ENCODE measurements at regions not wholly inside any gene's neighbourhood (a gene's known extent, or its start where the extent isn't known, plus 50 kb on each side); places are given as distances from the start of the nearest gene placed in this dataset.
"Not testable (repeated sequence)": the region's sequence is repeated elsewhere in the genome, so short reads cannot be mapped to it uniquely, and the experiment has no call there.

GRCh38 chr3:178137831-178138230, 398.4 kb upstream of the KCNMB2 start:
- no peak for DNase-seq (ENCODE audit: low spot score)

- DNase-seq (ENCODE audit: low spot score) = no peak
These were observed 397.1 kb upstream of the KCNMB2 start for GRCh38 chr3:178139116-178139515.

GRCh38 chr3:178140531-178141304, 395.5 kb upstream of the KCNMB2 start:
- DNase-seq (ENCODE audit: low spot score) = no peak

GRCh38 chr3:178141305-178141684, 394.9 kb upstream of the KCNMB2 start:
- not testable (repeated sequence) for DNase-seq (ENCODE audit: low spot score)

- DNase-seq (ENCODE audit: low spot score) = peak; percentile 46
These were observed 389.8 kb upstream of the KCNMB2 start for GRCh38 chr3:178146406-178146831.

GRCh38 chr3:178147001-178147400, 389.2 kb upstream of the KCNMB2 start:
- no peak for DNase-seq (ENCODE audit: low spot score)

GRCh38 chr3:178152031-178152806, 384.0 kb upstream of the KCNMB2 start:
- no peak for DNase-seq (ENCODE audit: low spot score)

- DNase-seq (ENCODE audit: low spot score) = no peak
These were observed 383.2 kb upstream of the KCNMB2 start for GRCh38 chr3:178152988-178153387.

GRCh38 chr3:178155521-178155920, 380.7 kb upstream of the KCNMB2 start:
- DNase-seq (ENCODE audit: low spot score) = peak; percentile 20

GRCh38 chr3:178156301-178156700, 379.9 kb upstream of the KCNMB2 start:
- no peak for DNase-seq (ENCODE audit: low spot score)

GRCh38 chr3:178159691-178160220, 376.5 kb upstream of the KCNMB2 start:
- DNase-seq (ENCODE audit: low spot score) = no peak

GRCh38 chr3:178169421-178169820, 366.8 kb upstream of the KCNMB2 start:
- DNase-seq (ENCODE audit: low spot score) = no peak

- peak; percentile 88 for DNase-seq (ENCODE audit: low spot score)
These were observed 365.3 kb upstream of the KCNMB2 start for GRCh38 chr3:178170698-178171535.

GRCh38 chr3:178172121-178172520, 364.1 kb upstream of the KCNMB2 start:
- DNase-seq (ENCODE audit: low spot score) = no peak

GRCh38 chr3:178174201-178174915, 361.9 kb upstream of the KCNMB2 start:
- DNase-seq (ENCODE audit: low spot score) = no peak

- no peak for DNase-seq (ENCODE audit: low spot score)
These were observed 355.1 kb upstream of the KCNMB2 start for GRCh38 chr3:178181088-178181487.

- DNase-seq (ENCODE audit: low spot score) = no peak
These were observed 354.5 kb upstream of the KCNMB2 start for GRCh38 chr3:178181784-178182183.

GRCh38 chr3:178182337-178182779, 353.9 kb upstream of the KCNMB2 start:
- no peak for DNase-seq (ENCODE audit: low spot score)

- no peak for DNase-seq (ENCODE audit: low spot score)
These were observed 351.4 kb upstream of the KCNMB2 start for GRCh38 chr3:178184833-178185232.

GRCh38 chr3:178186666-178187065, 349.6 kb upstream of the KCNMB2 start:
- no peak for DNase-seq (ENCODE audit: low spot score)

- DNase-seq (ENCODE audit: low spot score) = no peak
These were observed 346.4 kb upstream of the KCNMB2 start for GRCh38 chr3:178189854-178190253.
